Anterior cingulate cortex (tissue), 58 donors: ENCODE measurements at regions not wholly inside any gene's neighbourhood (a gene's known extent, or its start where the extent isn't known, plus 50 kb on each side); places are given as distances from the start of the nearest gene placed in this dataset.
A peak's percentile ranks its signal among the peaks of the same experiment; 100 is the strongest.

Experiments used
- DNase-seq, 58 donors: peaks; one replicate each; lab custom pipeline; 2025; lab: John Stamatoyannopoulos, UW

DNA sequence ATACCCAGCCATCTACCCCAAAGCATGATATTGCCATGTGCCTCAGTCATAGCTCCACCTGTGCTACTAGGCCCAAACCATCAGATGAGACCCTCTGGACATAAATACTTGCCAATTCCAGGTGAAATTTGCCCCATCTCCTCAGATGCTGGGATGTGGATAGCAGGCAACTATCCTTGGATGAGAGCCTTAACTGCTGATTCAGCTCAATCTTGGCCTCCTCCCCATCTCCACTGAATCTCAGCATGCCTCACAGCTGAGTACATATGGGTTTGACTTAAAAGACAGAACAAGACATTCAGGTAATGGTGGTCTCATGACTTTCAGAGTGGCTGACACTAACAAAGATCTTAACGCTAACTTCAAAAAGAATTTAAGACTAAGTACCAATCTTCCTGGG is 50.8 kb upstream of the KLHL13 start:
- DNase-seq, result no peak

DNA sequence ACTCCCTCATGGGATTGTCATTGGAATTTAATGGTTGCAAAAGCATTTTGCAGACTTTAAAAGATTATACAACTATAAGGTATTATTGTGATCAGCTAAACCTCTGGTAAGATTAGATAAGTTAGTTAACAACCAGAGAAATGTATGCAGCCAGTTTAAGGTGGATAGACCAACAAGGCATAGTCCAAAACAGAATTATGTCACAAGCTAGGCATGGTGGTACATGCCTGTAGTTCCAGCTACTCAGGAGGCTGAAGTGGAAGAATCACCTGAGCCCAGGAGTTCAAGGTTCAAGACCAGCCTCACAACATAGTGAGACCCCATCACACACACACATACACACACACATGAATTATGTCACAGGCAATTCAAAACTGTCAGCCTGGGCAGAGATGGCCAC is 54.7 kb upstream of the KLHL13 start:
- no peak for DNase-seq

DNA sequence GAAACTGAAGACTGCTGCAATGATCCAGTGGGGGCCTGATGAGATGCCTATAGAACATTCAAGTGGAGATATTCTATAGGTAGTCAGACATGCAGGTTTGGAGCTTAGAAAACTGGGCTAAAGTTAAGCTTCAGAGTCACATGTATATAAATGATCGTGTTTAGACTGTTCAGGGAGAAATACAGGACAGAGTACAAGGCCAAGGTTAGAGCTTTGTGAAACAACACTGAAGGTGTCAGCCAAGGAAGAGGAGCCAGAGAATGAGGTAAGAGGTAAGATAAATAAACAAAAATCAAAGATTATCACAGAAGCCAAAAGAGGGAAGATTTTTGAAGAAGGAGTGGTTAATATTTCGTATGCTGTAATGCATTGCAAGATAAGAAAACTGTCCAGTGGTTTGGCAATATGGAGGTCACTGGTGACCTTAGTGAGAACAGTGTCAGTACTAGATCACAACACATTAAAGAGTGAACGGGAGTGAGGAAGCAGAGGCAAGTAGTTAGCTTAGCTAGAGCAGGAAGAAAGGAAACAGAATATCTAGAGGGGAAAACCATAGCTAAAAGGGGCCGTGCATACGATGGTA is 58.0 kb upstream of the KLHL13 start:
- DNase-seq, result no peak

DNA sequence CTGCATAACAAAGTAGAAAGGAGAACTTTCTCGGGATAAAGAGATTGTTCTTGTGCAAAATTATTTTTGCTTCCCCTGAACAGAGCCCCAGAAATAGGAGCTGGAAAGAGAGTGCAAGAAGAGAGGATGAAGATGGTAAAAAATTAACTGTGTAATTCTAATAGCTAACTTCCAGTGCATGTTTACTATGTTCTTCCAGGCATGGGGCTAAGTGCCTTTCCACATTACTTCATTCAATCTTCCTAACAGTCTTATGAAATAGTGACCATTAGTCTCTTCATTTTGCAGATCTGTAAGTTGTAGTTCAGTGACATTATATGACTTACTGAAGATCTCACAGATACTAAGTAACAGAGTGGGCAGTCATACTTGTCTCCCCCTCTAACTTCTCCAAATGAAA is 61.1 kb upstream of the KLHL13 start:
- no peak for DNase-seq

DNA sequence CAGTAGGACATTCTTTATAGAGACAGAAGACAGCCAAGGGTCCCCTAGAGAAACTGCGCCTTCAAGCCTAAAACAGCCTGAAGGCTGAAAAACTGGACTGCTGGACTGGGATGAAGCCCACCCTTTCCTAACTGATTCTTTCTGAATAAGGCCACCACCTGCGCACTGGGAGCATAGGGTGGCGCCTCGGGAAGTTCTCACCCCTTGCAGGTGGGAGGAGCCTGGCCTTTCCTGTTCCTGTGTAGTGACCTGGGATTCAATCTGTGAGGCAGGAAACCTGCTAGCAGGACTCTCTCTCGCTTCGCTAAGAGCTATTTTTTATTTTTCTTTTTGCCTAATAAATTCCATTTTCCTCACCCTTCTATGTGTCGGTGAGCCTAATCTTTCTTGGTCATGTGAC is 61.8 kb upstream of the KLHL13 start:
- no peak for DNase-seq

DNA sequence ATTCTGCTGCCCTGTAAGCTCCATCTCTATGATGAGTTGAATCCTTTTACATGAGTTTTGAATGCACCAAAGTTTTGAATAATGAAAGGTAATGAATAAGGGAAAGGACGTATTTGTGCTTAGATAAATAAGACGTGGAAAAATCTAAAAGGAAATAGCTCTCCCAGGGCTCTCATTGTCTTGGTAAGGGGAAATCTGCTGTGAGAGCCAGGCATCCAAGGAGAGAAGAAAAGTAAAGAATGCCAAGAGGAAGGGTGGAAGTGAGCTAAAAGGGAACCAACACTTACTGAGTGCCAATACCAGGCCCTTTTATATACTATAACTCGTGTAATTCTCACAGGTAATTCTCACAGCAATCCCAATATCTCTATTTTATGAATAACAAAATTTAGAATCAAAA is 62.6 kb upstream of the KLHL13 start:
- DNase-seq, result no peak

DNA sequence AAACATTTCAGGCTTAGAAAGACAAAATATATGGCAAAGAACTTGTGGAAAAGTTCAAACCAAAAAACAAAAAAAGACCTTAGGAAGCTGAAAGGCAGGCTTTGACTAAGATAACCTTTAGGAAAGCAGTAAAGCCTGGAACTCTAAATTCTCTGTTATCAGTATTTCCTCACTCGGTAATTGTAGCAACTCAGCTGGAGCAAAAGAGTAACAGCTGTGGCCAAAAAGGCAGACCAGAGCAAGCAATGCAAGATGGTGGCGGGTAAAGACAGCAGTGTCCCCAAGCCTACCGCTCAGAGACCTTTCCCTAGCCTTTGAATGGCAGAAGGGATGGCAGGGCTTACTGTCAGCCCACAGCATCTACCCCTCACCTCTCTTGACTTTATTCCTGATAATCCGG is 63.1 kb upstream of the KLHL13 start:
- DNase-seq, result no peak

DNA sequence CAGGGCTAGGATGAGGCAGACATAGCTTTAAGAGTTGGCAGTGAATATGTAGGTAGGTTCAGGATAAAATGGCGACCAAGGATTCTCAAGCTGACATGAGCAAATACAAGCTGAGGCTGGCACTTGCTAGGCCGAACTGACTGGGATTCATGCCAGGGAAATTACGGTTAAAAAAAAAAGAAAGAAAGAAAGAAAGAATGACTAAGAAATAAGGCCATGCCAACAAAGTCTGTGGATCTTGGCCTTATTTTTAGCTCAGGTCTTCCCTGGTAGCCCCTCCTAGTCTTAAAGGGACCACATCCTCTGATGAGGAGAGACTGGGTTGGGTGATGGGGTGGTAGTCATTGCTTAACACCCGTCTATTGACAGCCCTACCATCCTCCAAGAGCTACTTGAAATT is 64.4 kb upstream of the KLHL13 start:
- no peak for DNase-seq

DNA sequence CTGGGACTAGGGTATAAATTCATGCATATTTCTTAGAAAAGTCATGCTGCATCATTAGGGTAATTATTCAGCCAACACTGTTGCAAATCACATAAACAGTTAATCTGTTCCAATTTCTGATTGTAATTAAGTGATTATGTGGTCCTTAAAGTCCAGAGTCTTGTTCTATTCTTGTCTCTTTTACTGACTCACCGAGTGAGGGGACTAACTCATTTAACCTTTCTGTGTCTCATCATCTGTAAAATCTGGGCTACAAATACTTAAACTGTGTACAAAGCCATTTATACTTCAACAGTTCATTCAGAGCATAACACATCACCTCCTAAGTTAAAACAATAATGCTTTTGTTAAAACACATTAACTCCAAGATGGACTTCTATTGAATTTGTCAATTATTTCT is 65.4 kb upstream of the KLHL13 start:
- no peak for DNase-seq

DNA sequence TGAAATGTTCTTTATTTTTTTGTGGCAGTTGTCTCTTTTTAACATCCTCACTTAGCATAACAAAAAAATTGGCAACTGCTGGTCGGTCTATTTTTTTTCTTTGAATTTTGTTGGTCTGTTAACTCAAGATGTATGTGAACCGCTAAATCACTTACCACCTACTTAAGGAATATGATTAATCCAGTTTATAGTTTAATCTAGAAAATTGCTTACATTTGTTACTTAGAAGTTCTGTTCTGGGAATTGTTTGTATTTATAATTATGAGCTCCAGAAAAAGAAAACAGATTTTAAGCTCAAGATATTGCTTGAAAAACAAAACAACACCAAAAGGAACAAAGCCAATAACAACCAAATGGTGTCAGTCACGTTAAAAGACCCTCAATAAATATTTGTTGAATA is 66.1 kb upstream of the KLHL13 start:
- no peak for DNase-seq

DNA sequence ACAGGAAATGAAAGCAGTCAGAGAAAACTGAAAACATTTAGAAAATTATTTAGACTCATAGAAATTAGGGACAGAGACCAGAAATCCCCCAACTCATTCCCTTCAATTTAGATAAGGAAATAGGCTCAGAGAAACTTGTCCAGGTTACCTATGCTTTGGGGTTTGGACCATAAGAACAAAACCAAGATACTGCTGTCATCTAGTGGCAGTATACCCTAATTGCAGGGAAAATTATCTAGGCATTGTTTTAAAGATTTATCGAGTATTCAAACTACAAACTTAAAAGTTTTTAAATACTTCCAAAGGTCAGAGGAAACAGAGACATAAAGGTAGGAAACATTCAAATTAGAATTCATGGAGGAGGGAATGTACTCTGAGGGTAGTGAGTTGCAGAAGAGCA is 67.0 kb upstream of the KLHL13 start:
- no peak for DNase-seq

DNA sequence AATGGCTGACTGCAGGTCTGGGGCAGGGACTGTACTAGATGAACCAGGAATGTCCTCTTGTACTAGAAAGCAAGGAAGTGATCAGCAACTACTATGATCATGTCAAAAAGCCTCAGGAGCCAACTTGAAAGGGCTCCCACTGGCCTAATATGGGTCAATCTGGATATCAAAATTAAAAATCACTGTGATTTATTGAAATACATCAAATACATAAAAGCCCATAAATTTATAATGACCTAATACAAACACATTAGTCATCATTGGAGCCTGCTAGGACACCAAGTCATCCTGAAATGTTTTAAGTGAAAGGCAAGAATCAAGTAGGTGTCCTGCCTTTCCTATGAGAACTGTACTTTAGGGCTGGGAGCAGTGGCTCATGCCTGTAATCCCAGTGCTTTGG is 70.5 kb upstream of the KLHL13 start:
- DNase-seq, result no peak

DNA sequence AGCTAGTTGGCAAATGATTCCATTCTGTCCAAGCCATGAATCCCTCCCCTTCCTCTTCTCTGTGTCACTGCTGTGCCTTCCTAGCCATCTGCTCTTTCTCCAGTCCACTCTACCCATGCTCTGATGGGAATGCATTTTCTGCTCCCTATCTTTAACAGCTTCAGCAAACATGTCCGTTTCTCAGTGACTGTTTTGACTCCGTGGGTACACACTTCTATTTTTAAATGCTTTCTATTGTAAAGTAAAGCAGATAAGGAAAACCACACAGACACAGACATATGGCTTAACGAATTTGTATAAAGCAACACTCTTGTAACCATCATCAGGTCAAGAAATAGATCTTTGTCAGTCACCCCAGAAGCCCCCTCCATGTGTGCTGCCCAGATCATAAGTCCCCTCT is 72.4 kb upstream of the KLHL13 start:
- no peak for DNase-seq

DNA sequence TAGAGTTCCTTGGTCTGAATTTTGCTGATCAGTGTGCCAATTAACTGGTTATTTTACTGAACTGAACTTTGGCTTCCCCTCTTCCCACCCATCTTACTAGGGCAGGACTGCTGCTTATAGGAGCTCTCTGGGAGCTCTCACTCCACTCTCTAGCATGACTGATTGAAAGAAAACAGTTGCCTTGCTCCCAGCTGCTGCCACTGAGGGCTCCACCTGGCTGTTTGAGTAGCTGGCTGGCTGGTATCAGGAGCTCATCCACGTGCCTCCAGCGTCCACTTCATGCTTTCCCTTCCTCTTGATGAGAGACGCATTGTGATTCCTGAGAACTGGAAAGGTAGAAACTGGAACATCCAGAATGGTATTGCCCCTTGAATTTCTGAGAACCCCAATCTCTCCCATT is 73.0 kb upstream of the KLHL13 start:
- DNase-seq, result no peak

DNA sequence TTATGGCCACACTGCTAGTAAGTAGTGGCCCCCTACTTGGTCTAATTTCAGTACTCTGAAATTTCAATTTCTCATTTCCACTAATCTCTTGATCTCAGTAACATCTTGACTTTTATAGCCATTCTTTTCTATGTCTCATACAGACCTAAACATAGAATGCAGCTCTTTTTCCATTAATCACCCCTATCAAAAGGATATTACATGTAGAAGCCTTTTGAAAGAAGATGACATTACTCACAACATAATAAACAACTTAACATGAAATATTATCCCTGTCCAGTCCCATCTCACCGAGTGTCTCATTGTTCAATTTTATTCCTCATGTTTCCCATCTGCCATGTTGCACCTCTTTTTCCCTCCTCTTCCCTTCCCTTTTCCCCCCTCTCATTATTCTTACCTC is 81.1 kb upstream of the KLHL13 start:
- DNase-seq, result no peak

DNA sequence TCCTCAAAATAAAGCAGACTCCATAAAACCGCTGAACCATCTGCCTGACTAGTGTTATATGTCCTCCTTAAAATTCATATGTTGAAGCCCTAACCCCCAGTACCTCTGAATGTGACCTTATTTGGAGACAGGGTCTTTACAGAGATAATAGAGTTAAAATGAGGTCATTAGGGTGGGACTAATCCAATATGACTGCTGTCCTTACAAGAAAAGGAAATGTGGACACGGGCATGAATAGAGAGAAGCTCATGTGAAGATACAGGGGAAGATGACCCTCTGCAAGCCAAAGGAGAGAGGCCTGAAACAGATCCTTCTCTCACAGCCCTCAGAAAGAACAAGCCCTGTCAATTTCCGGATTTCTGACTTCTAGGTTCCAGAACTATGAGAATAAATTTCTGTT is 82.0 kb upstream of the KLHL13 start:
- DNase-seq, result no peak

DNA sequence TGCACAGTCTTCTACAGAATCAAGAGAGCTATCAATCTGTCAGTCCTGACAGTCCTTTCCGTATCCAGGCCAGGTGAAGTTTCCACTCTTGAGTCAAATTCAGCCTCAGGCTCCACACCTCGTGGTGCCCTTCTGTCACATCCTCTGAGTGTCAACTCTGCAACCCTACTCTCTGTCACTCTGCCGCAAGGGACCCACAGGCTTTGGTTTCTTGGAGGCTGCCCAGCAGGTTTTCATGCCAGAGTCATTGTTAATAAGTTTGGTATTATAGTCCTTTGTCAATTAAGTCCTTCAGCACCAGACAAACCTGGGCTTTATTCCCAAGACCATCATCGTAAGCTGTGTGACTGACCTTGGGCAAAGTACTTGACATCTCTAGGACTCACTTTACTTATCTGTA is 83.4 kb upstream of the KLHL13 start:
- no peak for DNase-seq

DNA sequence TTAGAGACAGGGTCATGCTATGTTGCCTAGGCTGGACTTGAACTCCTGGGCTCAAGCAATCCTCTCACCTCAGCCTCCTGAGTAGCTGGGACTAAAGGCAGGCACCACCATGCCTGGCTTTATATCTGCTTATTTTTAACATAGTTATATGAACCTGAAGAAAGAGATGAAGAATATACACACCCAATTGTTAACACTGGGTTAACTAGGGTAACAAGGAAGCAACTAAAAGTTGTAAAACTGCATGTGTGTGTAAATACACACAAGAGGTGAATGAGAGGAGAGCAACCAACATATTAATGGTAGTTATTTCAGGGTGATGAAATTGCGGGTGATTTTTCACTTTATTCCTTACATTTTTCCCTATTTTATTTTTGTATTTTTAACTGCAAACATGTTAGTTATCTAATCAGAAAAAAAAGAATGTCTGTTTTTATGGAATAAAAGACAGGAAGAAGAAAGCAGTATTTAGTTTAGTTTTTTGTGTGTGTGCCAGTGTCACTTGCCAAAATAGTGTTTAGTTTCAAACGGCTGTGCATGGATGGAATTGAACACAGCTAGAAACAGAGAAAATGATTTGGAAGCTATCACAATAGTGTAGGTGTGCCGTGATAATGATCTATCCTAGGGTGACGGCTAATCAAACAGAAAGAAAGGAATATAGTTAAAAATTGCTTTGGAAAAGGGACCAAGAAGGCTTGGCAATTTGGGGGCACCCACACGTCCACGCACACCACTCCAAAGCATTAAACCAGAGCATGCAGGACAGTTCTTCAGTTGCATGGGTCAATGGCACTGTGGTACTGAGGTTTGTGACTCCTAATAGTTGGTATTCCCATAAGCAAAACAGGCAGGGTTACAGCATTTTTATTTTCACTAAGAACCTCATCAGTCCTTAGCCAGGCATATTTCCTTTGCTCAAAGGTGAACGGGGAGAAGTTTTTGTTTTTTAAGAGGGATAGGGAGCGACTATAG is 89.1 kb upstream of the KLHL13 start:
- DNase-seq, result no peak

DNA sequence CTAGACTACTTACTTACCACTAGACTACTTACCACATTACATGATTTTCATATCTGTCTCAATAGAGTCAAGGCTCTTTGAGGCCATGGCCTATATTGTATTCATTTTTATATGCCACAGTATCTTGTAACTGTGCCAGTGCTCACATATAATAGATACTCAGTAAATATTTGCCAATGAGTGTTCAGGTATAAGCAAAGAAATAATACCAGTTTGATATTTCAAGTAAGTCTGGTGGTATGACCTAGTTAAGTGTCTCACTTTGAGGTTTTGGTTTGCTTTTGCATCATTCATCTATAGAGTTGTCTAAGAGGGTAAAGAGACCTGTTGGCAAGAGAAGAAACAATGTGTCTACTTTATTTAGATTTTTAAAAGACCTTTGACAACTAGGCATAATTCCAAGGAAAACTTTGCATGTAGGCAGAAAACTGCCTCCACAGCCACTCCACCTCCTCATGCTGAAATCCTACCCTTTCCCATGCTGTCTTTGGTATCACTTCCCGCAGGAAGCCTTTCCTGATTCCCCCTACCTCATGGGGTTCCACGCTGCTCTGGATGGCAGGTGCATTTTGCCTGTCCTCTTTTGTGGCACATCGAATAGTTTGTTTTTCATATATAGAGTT is 91.3 kb upstream of the KLHL13 start:
- no peak for DNase-seq

DNA sequence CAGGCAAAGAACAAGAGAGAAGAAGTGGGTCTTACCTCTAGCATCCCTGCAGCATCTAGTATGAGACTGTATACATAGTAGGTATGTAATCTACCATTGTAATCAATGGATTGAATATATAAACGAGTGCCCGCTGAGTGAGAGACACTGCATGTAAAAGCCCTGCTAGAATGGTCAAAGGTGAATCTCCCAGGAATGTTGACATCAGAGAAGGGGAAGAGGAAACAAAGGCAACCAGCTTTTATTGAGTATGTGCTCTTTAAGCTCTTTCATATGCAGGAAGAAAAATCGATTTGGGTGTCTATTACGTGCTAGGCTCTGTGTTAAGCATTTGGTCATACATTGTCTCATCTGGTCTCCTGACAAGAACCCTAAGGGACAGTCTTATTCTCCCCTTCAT is 91.9 kb upstream of the KLHL13 start:
- no peak for DNase-seq

DNA sequence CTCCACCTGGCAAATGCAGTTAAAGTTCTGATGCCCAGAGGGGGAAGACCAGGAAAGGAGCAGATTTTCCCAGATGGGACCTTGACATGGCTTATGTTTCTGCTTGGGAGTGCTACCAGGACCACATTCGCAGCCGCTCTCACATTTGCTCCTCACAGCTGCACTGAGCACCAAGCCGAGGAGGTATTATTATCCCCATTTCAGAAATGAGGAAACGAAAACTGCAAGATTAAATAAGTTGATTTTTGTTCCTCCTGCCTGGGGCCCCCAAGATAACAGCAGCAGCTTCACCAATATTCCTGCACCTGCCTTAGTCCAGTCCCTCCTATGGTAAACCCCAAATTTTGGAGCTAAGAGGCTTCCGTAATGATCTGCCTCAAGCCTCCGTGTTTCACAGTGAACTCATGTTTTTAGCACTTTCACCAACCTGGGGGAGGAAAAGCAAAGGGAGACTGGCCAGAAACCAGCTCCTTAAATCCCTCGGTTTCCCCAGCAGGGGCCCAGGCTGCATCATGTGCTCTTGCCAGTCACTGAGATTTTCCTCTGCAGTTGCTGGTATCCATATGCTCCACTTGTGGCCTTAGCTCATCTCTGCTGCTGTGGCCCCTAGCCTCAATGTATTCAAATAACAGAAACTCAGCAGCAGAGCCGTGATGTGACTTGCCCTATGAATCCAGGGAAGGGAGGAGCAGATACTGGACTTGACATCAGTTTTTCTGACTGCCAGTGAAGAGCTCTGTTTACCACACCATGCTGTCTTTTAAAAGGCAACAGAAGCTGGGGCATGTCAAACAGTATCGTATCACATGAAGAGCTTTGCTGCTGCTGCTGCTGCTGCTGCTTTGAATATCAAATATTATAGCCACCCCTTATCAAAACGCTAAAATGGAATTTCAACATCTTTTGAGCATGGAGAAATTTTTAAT is 95.5 kb upstream of the KLHL13 start:
- DNase-seq, result peak in 3 of 58 donors; percentile 0 to 1 (median 1)
